ENCODE measurements at regions not wholly inside any gene's neighbourhood (a gene's known extent, or its start where the extent isn't known, plus 50 kb on each side); places are given as distances from the start of the nearest gene placed in this dataset.
"Not testable (repeated sequence)": the region's sequence is repeated elsewhere in the genome, so short reads cannot be mapped to it uniquely, and the experiment has no call there.

- no peak for DNase-seq (ENCODE audit: low read depth)
Measured at GRCh38 chr11:41714101-41714500, 254.6 kb upstream of the LRRC4C start.

GRCh38 chr11:41716862-41717261 is 257.4 kb upstream of the LRRC4C start:
- no peak for DNase-seq (ENCODE audit: low read depth)

GRCh38 chr11:41720761-41721160 is 261.3 kb upstream of the LRRC4C start:
- DNase-seq (ENCODE audit: low read depth): no peak

DNA sequence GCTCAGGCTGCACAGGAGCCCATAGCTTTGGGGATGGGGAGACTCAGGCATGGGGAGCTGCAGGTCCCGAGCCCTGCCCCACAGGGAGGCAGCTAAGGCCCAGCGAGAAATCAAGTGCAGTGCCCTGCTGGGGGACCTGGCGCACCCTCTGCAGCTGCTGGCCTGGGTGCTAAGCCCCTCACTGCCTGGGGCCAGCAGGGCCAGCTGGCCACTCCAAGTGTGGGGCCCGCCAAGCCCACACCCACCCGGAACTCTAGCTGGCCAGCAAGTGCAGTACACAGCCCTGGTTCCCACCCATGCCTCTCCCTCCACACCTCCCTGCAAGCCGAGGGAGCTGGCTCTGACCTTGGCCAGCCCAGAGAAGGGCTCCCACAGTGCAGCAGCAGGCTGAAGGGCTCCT is 268.7 kb upstream of the LRRC4C start:
- not testable (repeated sequence) for DNase-seq (ENCODE audit: low read depth)

DNA sequence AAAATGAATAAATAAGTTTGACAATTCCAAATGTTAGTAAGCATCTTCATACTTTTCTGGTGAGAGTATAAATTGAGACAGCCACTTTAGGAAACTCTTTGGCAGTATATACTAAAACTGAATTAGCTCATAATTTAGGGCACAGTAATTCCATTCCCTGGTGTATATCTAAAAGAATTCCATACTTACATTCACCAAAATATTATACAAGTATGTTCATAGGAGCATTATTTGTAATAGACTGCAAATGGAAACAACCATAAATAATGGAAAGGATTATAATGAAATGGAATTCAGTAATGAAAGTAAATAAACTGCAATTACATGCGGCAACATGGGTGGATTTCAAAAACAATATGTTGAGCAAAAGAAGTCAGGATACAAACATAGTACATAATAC is 315.8 kb upstream of the LRRC4C start:
- DNase-seq (ENCODE audit: low read depth): no peak

- no peak for DNase-seq (ENCODE audit: low read depth)
Measured at GRCh38 chr11:41779401-41779960, 320.0 kb upstream of the LRRC4C start.

DNA sequence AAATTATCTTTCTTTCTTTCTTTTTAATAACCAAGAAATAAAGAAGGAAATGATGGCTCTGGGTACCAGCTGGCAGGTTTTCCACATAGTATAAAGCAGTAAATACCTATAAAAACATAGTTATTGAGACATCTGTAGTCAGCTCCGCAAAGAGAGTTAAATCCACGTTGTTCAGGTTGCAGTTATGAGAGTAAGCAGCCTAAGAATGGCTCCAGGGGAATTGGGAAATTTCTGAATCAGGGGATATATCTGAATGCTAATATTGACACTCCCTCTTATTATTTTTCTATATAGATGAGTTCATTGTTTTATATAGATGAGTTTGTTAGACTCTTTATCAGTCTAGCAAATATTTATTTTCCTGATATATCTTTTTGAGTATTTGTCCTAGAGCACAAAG is 322.0 kb upstream of the LRRC4C start:
- DNase-seq (ENCODE audit: low read depth): no peak

GRCh38 chr11:41784513-41785335 is 325.3 kb upstream of the LRRC4C start:
- no peak for DNase-seq (ENCODE audit: low read depth)

DNA sequence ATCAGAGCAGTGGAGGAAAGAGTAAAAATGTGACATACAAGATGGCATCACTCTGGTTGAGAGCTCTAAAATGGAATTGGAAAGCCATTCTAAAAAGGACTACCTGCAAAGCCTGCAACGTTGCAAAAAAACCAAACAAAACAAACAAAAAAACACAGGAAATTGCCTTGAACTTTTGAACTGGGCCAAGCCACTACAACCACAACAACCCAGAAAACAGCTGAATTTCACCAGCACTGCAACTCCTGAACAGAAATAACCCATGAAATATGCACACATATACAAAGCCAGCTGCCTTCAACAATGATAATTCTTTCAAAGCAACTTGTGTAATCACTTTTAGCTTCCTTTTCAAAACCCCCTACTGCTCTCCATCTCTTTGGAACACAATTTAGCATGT is 326.6 kb upstream of the LRRC4C start:
- no peak for DNase-seq (ENCODE audit: low read depth)

DNA sequence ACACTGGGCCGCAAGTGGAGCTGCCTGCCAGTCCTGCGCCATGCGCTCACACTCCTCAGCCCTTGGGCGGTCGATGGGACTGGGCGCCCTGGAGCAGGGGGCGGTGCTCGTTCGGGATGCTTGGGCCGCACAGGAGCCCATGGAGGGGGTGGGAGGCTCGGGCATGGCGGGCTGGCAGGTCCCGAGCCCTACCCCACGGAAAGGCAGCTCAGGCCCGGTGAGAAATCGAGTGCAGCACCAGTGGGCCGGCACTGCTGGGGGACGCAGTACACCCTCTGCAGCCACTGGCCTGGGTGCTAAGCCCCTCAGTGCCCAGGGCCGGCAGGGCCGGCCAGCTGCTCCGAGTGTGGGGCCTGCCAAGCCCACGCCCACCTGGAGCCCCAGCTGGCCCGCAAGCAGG is 328.7 kb upstream of the LRRC4C start:
- DNase-seq (ENCODE audit: low read depth): no peak

- DNase-seq (ENCODE audit: low read depth): no peak
Measured at GRCh38 chr11:41789376-41789775, 329.9 kb upstream of the LRRC4C start.

DNA sequence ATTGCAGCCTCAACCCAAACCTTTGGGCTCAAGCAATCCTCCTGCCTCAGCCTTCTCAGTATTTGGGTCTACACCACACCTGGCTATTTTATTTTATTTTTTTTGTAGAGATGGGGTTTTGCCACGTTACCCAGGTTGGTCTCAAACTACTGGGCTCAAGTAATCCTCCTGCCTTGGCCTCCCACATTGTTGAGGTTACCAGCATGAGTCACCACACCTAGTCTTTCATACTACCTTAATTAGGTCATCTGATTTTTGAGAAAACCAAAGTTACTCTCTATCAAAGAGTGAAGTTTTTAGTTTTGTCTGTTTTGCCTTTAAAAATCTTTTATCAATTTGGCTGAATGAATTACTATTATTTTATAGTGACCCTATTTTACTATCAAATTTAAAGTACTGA is 335.6 kb upstream of the LRRC4C start:
- DNase-seq (ENCODE audit: low read depth): no peak

DNA sequence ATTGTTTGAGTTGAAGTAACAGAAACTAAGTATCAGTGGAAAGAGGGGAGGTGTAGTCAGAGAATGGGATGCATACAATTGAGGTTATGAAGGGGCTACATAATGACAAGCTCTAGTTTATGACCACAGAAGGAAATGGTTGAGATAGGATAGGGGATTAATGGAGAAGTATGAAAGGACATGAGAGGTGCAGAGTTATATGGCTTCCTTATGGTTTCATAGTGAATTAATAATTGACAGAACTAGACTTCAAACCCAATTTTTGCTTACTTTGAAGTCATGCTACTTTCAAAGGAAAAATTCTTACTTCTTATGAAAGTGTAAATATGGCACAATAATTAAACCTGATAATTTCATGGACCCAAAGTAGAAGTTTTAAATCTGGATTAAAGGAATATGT is 340.3 kb upstream of the LRRC4C start:
- DNase-seq (ENCODE audit: low read depth): no peak

DNA sequence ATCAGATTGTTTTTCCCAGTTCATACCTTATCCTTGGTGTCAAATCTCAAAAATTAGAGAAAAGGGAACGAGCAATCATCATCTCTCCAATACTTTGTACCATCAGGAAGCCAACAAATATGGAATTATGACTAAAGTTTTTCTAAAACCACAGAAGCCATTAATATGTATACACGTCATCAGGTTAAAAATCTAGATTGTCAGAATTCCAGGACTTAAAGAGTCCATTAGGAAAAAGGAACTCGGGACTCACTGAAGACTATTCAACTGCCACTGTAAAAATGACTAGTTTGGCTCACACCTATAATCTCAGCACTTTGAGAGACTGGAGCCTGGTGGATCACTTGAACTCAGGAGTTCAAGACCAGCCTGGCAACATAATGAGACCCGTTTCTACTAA is 344.4 kb upstream of the LRRC4C start:
- no peak for DNase-seq (ENCODE audit: low read depth)

GRCh38 chr11:41816396-41816795 is 356.9 kb upstream of the LRRC4C start:
- DNase-seq (ENCODE audit: low read depth): no peak

DNA sequence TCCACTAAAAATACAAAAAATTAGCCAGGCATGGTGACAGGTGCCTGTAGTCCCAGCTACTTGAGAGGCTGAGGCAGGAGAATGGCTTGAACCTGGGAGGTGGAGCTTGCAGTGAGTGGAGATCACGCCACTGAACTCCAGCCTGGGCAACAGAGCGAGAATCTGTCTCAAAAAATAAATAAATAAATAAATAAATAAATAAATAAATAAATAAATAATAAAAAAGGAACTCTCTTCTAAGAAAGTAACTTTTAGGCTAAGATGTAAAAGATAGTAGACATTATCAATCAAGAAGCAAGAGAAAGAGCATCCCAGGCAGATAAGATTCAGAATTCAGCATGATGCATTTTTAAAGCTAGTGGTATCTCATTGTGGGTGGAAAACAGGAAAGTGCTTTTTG is 364.8 kb upstream of the LRRC4C start:
- not testable (repeated sequence) for DNase-seq (ENCODE audit: low read depth)

- DNase-seq (ENCODE audit: low read depth): no peak
Measured at GRCh38 chr11:41826085-41826484, 366.6 kb upstream of the LRRC4C start.

- no peak for DNase-seq (ENCODE audit: low read depth)
Measured at GRCh38 chr11:41836431-41836830, 377.0 kb upstream of the LRRC4C start.

- DNase-seq (ENCODE audit: low read depth): no peak
Measured at GRCh38 chr11:41842673-41843072, 383.2 kb upstream of the LRRC4C start.

DNA sequence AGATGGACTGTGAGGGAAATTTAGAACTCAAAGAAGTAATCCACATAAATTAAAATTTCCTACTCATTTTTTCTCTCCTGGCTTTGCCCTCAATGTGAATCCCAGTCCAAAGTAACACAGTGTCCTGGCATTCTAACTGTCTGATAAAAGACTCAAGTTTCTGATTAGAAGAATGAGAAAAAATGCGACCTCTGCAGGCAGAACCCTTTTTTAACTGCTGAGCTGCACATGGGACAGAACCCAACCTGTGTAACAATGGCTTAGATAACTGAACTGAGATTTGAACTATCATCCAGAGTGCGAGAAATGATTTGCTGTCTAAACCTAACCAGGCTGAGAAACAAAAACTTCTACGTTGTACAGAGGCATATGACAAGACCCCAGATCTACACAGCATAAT is 385.6 kb upstream of the LRRC4C start:
- no peak for DNase-seq (ENCODE audit: low read depth)

GRCh38 chr11:41848349-41848748 is 388.9 kb upstream of the LRRC4C start:
- DNase-seq (ENCODE audit: low read depth): no peak

DNA sequence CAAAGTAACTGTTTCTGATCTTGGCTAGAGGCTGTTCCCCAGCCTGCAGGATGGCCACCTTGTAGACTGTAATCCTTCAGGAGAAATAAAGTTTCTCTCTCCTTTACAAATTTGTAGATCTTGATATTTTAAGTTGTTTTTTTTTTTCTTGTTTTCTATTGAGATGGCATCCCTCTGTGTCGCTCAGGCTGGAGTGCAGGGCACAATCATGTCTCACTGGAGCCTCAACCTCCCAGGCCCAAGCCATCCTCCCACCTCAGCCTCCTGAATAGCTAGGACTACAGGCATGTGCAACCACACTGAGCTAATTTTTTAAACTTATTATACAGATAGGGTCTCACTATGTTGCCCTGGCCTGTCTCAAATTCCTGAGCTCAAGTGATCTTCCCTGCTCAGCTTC is 389.8 kb upstream of the LRRC4C start:
- DNase-seq (ENCODE audit: low read depth): no peak

GRCh38 chr11:41851743-41852142 is 392.3 kb upstream of the LRRC4C start:
- no peak for DNase-seq (ENCODE audit: low read depth)

DNA sequence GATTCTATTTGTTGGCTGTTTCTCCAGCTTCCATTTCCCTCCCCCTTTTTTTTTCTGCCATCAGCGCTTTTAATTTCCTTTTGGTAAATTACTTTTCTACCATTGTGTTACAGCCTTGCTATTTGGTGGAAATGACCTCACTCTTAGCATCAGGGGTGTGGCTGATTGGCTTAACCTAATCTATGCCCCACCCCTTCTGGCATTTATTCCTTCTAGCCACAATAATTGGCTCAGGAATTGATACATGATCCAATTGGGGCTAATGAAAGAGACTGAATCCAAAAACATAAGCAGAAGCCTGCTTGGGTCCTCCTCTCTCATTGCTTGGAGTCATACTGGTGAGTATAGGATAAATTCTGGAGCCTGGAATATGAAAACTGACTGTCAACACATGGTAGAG is 402.4 kb upstream of the LRRC4C start:
- no peak for DNase-seq (ENCODE audit: low read depth)

Data from GM04503 (cell line).